Mucosa of descending colon (tissue), 3 donors: ENCODE measurements at regions not wholly inside any gene's neighbourhood (a gene's known extent, or its start where the extent isn't known, plus 50 kb on each side); places are given as distances from the start of the nearest gene placed in this dataset.

Experiments
- ATAC-seq: fragments of 200-7000 bp; cut with Tn5 transposase; one replicate; pipeline ENCODE4 v1.9.1; 2020; ENCODE audit warnings: mild to moderate bottlenecking, moderate library complexity
- DNase-seq, 3 donors: peaks; one replicate each; pipeline ENCODE4 v3.0.0-alpha.2; 2020
- H3K36me3 ChIP-seq: fragments of 200-600 bp; one replicate; pipeline ENCODE4 v1.8.0; 2021; ENCODE audit warnings: low read depth, mild to moderate bottlenecking
- H3K4me1 ChIP-seq: fragments of 200-600 bp; one replicate; pipeline ENCODE4 v1.8.0; 2021; ENCODE audit warnings: low read depth, mild to moderate bottlenecking
- H3K4me3 ChIP-seq: fragments of 200-600 bp; one replicate; pipeline ENCODE4 v1.8.0; 2021; ENCODE audit warnings: mild to moderate bottlenecking
- H3K9me3 ChIP-seq: fragments of 200-600 bp; one replicate; pipeline ENCODE4 v1.8.0; 2021; ENCODE audit warnings: mild to moderate bottlenecking
- CTCF ChIP-seq: fragments of 200-600 bp; IDR thresholded peaks from one replicate; pipeline ENCODE4 v1.8.0; 2022; ENCODE audit warnings: antibody characterized with exemption, mild to moderate bottlenecking
- intact Hi-C, 2 donors: fragments of 100-400 bp; cut with DNase I in 1 of 2; cut with micrococcal nuclease in 1 of 2; formaldehyde crosslinking; loops; one replicate each; pipeline versions ENCODE4 v1.11.0 to v1.11.1; 2022; cut with DNase I, micrococcal nuclease
- donor health status: DM: no; HTN: no; CAD: no; lungs with moderate emphysema.
- donor health status: DM: no; HTN: no; CAD: no.
- donor health status: DM: no; HTN: yes; CAD: no.

- no peak for TF ChIP-seq CTCF
- intact Hi-C loops: no loop called here
- DNase-seq (no peak), ATAC-seq (no peak)
- Histone ChIP-seq H3K4me3 (no peak overlapping the region), H3K4me1 (no peaks in the 10 kb centered on the region), H3K36me3 (no peaks in the 10 kb centered on the region), H3K9me3 (no peaks in the 10 kb centered on the region)
These were observed 120.4 kb downstream of the FOXG1 start for GRCh38 chr14:28886940-28887339.

GRCh38 chr14:28895389-28895788 lies 128.8 kb downstream of the FOXG1 start:
- no peak for TF ChIP-seq CTCF
- peaks cover 2% of the 10 kb centered on the region for H3K9me3 ChIP-seq
- no peaks in the 10 kb centered on the region for H3K4me1 ChIP-seq
- DNase-seq: no peak
- ATAC-seq: no peak
- intact Hi-C loops: no loop called here
- H3K36me3 ChIP-seq: no peaks in the 10 kb centered on the region
- H3K4me3 ChIP-seq: no peak overlapping the region

GRCh38 chr14:28896337-28896736 lies 129.8 kb downstream of the FOXG1 start:
- no peak for TF ChIP-seq CTCF
- Histone ChIP-seq H3K9me3 (peaks cover 2% of the 10 kb centered on the region), H3K36me3 (no peaks in the 10 kb centered on the region), H3K4me3 (no peak overlapping the region), H3K4me1 (no peaks in the 10 kb centered on the region)
- ATAC-seq: no peak
- intact Hi-C loops: no loop called here
- no peak for DNase-seq

GRCh38 chr14:28901631-28902030 lies 135.0 kb downstream of the FOXG1 start:
- intact Hi-C loops: no loop called here
- no peaks in the 10 kb centered on the region for H3K36me3 ChIP-seq
- no peak for DNase-seq
- no peak for ATAC-seq
- H3K4me3 ChIP-seq: no peak overlapping the region
- no peak for TF ChIP-seq CTCF
- peaks cover 2% of the 10 kb centered on the region for H3K9me3 ChIP-seq
- H3K4me1 ChIP-seq: no peaks in the 10 kb centered on the region

GRCh38 chr14:28902930-28903329 lies 136.3 kb downstream of the FOXG1 start:
- H3K9me3 ChIP-seq: peaks cover 12% of the 10 kb centered on the region
- no peak for DNase-seq
- no peak for TF ChIP-seq CTCF
- no peaks in the 10 kb centered on the region for H3K4me1 ChIP-seq
- intact Hi-C loops: no loop called here
- H3K4me3 ChIP-seq: no peak overlapping the region
- no peak for ATAC-seq
- H3K36me3 ChIP-seq: no peaks in the 10 kb centered on the region

- ATAC-seq (no peak), DNase-seq (no peak)
These were observed 144.9 kb downstream of the FOXG1 start for GRCh38 chr14:28911521-28911920.

More at GRCh38 chr14:28911521-28911920, 144.9 kb downstream of the FOXG1 start:
- Histone ChIP-seq H3K4me3 (no peak overlapping the region), H3K36me3 (no peaks in the 10 kb centered on the region), H3K9me3 (peaks cover 22% of the 10 kb centered on the region), H3K4me1 (no peaks in the 10 kb centered on the region)
- no peak for TF ChIP-seq CTCF
- intact Hi-C loops: no loop called here
